Endodermal cell (in vitro differentiated cells): ENCODE measurements at regions not wholly inside any gene's neighbourhood (a gene's known extent, or its start where the extent isn't known, plus 50 kb on each side); places are given as distances from the start of the nearest gene placed in this dataset.

Experiments
- DNase-seq: peaks from one replicate; pipeline ENCODE4 v3.0.0-alpha.2; 2017
- H3K27ac ChIP-seq: 2 replicates; pipeline ENCODE4 v1.5.1; 2013; ENCODE audit warnings: mild to moderate bottlenecking, low read depth, low read length, moderate library complexity
- H3K27me3 ChIP-seq: 2 replicates; pipeline ENCODE4 v1.6.1; 2013; ENCODE audit warnings: mild to moderate bottlenecking, low read length, moderate library complexity; ENCODE audit not compliant: insufficient read depth, control insufficient read depth, poor library complexity, severe bottlenecking
- H3K36me3 ChIP-seq: 2 replicates; pipeline ENCODE4 v1.7.0; 2013; ENCODE audit warnings: mild to moderate bottlenecking, low read length, moderate library complexity; ENCODE audit not compliant: control insufficient read depth, insufficient read depth
- H3K4me1 ChIP-seq: one replicate; pipeline ENCODE4 v1.7.0; 2013; ENCODE audit warnings: low read length; ENCODE audit not compliant: control insufficient read depth, insufficient read depth
- H3K4me3 ChIP-seq: 2 replicates; pipeline ENCODE4 v1.5.1; 2013; ENCODE audit warnings: mild to moderate bottlenecking, low read length, moderate library complexity
- H3K9ac ChIP-seq: 2 replicates; pipeline ENCODE4 v1.6.1; 2013; ENCODE audit warnings: mild to moderate bottlenecking, low read length, moderate library complexity; ENCODE audit not compliant: poor library complexity, severe bottlenecking; ENCODE audit errors: extremely low read depth
- H3K9me3 ChIP-seq: 2 replicates; pipeline ENCODE4 v1.6.1; 2013; ENCODE audit warnings: mild to moderate bottlenecking, low read length, moderate library complexity; ENCODE audit not compliant: control insufficient read depth
- H3K27ac Mint-ChIP-seq: 2 replicates; pipeline ENCODE4 v1.8.0; 2020; ENCODE audit warnings: mixed read lengths
- H3K27me3 Mint-ChIP-seq: 2 replicates; pipeline ENCODE4 v1.8.0; 2021; ENCODE audit warnings: mild to moderate bottlenecking, mixed read lengths; ENCODE audit not compliant: insufficient read depth
- H3K36me3 Mint-ChIP-seq: 2 replicates; pipeline ENCODE4 v1.8.0; 2020; ENCODE audit warnings: low read depth, mixed read lengths
- H3K4me1 Mint-ChIP-seq: 2 replicates; pipeline ENCODE4 v1.8.0; 2020; ENCODE audit warnings: mixed read lengths
- H3K4me3 Mint-ChIP-seq: 2 replicates; pipeline ENCODE4 v1.8.0; 2020; ENCODE audit warnings: mild to moderate bottlenecking, moderate library complexity, mixed read lengths
- H3K9me3 Mint-ChIP-seq: 2 replicates; pipeline ENCODE4 v1.8.0; 2020; ENCODE audit warnings: mild to moderate bottlenecking, mixed read lengths
- WGBS, 2 experiments: methylation state at CpG; one replicate each; pipeline versions ENCODE4 v1.1.5 to v1.1.7; 2013; ENCODE audit warnings: missing lambda C conversion rate in 2 of 2, mixed read lengths in 1 of 2; ENCODE audit not compliant: insufficient coverage in 1 of 2, insufficient read length in 1 of 2; 5-methylcytosine and 5-hydroxymethylcytosine counted together
- TF ChIP-seq, protein P1 (sequence below): fragments of 200-600 bp; sonication (generic); conservative IDR thresholded peaks from 2 replicates; pipeline ENCODE4 v1.5.0; 2021; ENCODE audit warnings: antibody characterized with exemption, mild to moderate bottlenecking

DNA sequence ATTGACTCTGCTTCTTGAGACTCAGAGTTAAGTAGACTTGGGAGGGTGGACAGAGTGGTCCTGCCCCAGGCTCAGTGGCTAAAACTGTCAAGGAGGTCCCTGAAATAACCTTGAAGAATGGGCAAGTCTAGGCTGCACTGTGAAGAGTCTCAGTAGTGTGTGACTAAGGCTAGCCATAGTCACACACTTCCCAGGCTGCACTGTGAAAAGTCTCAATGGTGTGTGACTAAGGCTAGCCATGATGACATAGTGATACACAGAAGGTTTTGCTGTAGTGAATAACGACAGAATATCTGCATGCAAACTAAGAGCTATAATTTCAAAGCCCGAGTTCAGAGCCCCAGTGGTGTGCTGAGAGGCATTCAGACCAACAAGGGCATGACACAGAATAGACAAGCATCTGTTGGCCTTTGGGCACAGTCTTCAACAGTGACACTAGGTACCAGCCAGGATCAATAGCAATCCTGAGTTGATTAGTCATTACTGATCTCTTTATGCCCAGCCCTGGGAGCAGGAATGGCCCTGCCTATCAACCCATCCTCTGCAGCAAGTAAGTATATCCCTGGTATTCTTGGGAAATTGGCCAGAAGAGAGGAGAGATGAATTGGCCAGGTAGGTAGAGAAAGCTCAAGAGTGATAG is 72.4 kb upstream of the BBX start:
- Histone ChIP-seq H3K9ac (no peak overlapping the region), H3K4me3 (no peak overlapping the region), H3K9me3 (no peaks in the 10 kb centered on the region), H3K27me3 (no peaks in the 10 kb centered on the region), H3K36me3 (no peaks in the 10 kb centered on the region), H3K27ac (no peak overlapping the region), H3K4me1 (no peaks in the 10 kb centered on the region)
- Mint-ChIP-seq H3K36me3 (no peaks in the 10 kb centered on the region), H3K27me3 (no peaks in the 10 kb centered on the region), H3K27ac (no peak overlapping the region), H3K9me3 (no peaks in the 10 kb centered on the region), H3K4me1 (no peaks in the 10 kb centered on the region), H3K4me3 (no peak overlapping the region)
- WGBS, 2 experiments, result 83 to 90% methylated on average over 2 of the region's 2 CpGs
- no peak for DNase-seq
- TF ChIP-seq, protein P1, sequence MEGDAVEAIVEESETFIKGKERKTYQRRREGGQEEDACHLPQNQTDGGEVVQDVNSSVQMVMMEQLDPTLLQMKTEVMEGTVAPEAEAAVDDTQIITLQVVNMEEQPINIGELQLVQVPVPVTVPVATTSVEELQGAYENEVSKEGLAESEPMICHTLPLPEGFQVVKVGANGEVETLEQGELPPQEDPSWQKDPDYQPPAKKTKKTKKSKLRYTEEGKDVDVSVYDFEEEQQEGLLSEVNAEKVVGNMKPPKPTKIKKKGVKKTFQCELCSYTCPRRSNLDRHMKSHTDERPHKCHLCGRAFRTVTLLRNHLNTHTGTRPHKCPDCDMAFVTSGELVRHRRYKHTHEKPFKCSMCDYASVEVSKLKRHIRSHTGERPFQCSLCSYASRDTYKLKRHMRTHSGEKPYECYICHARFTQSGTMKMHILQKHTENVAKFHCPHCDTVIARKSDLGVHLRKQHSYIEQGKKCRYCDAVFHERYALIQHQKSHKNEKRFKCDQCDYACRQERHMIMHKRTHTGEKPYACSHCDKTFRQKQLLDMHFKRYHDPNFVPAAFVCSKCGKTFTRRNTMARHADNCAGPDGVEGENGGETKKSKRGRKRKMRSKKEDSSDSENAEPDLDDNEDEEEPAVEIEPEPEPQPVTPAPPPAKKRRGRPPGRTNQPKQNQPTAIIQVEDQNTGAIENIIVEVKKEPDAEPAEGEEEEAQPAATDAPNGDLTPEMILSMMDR, result no peak

DNA sequence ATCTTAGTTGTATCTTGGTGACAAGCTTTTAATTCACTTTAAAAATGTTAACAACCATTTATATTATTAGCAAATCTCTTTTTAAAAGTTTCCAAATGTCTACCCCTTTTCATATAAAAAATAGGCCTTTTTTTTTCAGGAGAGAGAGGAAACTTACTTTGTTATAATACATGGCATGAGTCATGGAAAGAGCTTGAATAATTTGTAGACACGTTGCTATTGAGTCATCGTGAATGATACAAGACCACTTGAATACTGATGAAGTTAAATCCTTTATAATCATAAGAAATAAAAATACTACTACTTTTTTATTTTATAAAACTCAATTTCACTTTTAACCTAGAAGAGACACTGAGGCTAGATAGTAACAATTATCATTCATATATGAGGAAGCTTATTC is 70.3 kb upstream of the BBX start:
- no peaks in the 10 kb centered on the region for H3K9me3 ChIP-seq
- no peaks in the 10 kb centered on the region for H3K4me1 ChIP-seq
- no peaks in the 10 kb centered on the region for H3K27me3 ChIP-seq
- Mint-ChIP-seq H3K9me3 (no peaks in the 10 kb centered on the region), H3K27me3 (no peaks in the 10 kb centered on the region), H3K4me3 (no peak overlapping the region), H3K27ac (no peak overlapping the region), H3K4me1 (no peaks in the 10 kb centered on the region), H3K36me3 (no peaks in the 10 kb centered on the region)
- no peak for DNase-seq
- H3K9ac ChIP-seq, result no peak overlapping the region
- WGBS, 2 experiments, result 100% methylated on average over 2 of the region's 2 CpGs; no CpG with 5 or more reads in 1 of the 2 experiments
- no peak overlapping the region for H3K27ac ChIP-seq
- no peak overlapping the region for H3K4me3 ChIP-seq
- H3K36me3 ChIP-seq, result no peaks in the 10 kb centered on the region
- TF ChIP-seq, protein P1, result no peak

DNA sequence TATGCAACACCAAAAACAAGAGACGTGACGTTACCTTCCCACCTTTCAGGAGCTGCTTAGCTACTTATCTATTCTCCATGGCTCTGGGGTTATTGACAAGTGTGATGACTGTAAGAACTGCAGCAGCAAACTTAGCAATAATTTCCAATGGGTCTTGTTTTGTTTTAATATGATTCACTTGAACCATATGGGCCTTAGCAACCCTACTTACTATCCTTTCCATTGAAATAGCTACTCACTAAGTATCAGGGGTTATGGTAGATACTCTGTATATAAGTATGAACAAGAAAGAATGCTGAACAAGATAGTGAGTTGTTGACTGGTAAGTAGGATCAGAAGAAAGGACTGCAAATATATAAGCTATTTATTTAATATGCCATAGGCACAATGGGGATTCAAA is 69.3 kb upstream of the BBX start:
- no peaks in the 10 kb centered on the region for H3K9me3 Mint-ChIP-seq
- H3K27ac Mint-ChIP-seq, result no peak overlapping the region
- Histone ChIP-seq H3K4me1 (no peaks in the 10 kb centered on the region), H3K36me3 (no peaks in the 10 kb centered on the region), H3K27me3 (no peaks in the 10 kb centered on the region), H3K4me3 (no peak overlapping the region), H3K9me3 (no peaks in the 10 kb centered on the region), H3K9ac (no peak overlapping the region), H3K27ac (no peak overlapping the region)
- no peaks in the 10 kb centered on the region for H3K27me3 Mint-ChIP-seq
- TF ChIP-seq, protein P1, result no peak
- H3K36me3 Mint-ChIP-seq, result no peaks in the 10 kb centered on the region
- WGBS, 2 experiments, result 90% methylated on average over 2 of the region's 2 CpGs; no CpG with 5 or more reads in 1 of the 2 experiments
- no peaks in the 10 kb centered on the region for H3K4me1 Mint-ChIP-seq
- no peak overlapping the region for H3K4me3 Mint-ChIP-seq
- no peak for DNase-seq
